NCI-H146 treated with DMSO at 0.1 percent for 48 hours (cell line): ENCODE measurements at regions not wholly inside any gene's neighbourhood (a gene's known extent, or its start where the extent isn't known, plus 50 kb on each side); places are given as distances from the start of the nearest gene placed in this dataset.
"Not testable (repeated sequence)": the region's sequence is repeated elsewhere in the genome, so short reads cannot be mapped to it uniquely, and the experiment has no call there.

Experiments used
- DNase-seq: peaks from one replicate; lab custom pipeline; 2025; ENCODE audit not compliant: unreplicated experiment; lab: John Stamatoyannopoulos, UW

DNA sequence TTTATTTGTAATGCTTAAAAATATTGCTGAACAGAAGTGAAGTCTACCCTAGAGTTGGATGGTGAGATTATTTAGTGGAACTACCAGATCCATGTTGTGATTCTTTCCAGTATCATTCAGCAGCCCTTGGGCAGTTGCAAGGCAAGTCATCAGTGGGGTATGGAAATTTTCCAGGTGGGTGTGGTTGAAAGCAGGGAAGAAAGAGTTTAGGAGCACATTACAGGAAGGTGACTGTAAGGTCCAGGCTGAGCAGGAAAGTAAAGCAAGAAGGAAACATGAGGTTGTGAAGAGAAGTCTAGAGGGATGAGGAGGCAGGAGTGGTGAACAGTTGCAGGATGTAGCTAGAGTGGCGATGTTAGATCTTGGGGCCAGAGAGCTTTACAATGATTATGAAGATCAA is 178.0 kb upstream of the ROPN1B start:
- not testable (repeated sequence) for DNase-seq

DNA sequence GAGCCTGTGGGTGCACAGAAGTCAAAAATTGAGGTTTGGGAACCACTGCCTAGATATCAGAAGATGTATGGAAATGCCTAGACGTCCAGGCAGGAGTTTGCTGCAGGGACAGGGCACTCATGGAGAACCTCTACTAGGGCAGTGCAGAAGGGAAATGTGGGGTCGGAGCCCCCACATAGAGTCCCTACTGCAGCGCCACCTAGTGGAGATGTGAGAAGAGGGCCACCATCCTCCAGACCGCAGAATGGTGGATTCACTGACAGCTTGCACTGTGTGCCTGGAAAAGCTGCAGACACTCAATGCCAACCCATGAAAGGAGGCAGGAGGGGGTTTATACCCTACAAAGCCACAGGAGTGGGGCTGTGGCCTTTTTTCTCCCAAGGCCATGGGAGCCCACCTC is 159.0 kb upstream of the ROPN1B start:
- DNase-seq, result not testable (repeated sequence)

GRCh38 chr3:125822175-125822574 is 146.8 kb upstream of the ROPN1B start:
- DNase-seq, result not testable (repeated sequence)

DNA sequence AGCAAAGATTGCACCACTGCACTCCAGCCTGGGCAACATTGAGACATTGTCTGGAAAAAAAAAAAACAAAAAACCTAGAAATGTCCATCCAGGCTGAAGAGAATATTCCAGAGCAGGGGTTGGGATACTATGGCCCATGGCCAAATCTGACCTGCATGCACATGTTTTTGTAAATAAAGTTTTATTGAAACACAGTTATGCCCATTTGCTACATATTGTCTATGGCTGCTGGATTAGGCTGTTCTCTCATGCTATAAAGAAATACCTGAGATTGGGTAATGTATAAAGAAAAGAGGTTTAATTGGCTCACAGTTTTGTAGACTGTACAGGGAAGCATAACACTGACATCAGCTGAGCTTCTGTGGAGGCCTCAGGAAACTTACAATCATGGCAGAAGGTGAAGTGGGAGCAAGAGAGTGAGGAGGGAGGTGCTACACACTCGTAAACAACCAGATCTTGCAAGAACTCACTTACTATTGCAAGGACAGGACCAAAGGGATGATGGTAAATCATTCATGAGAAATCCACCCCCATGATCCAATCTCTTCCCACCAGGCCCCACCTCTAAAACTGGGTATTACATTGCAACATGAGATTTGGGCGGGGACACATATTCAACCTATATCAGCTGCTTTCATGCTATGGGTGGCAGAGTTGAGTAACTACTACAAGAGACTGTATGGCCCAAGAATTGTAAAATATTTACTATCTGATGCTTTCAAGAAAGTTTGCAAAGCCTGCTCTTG is 137.8 kb upstream of the ROPN1B start:
- not testable (repeated sequence) for DNase-seq

DNA sequence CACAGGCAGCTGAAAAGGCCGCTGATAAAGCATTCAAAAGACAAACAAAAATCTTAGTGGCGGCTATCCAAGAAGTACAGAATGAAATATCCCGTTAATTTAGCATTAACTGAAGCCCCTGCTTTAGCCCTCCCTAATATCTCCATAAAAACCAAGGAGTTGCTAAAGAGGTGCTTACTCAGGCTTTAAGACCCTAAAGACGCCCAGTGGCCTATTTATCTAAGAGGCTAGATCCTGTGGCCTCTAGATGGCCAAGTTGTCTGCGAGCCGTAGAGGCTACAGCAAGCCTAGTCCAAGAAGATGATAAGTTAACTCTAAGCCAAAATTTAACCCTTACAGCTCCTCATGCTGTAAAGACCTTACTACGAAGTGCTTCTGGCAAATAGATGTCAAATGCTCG is 133.4 kb upstream of the ROPN1B start:
- DNase-seq, result not testable (repeated sequence)

DNA sequence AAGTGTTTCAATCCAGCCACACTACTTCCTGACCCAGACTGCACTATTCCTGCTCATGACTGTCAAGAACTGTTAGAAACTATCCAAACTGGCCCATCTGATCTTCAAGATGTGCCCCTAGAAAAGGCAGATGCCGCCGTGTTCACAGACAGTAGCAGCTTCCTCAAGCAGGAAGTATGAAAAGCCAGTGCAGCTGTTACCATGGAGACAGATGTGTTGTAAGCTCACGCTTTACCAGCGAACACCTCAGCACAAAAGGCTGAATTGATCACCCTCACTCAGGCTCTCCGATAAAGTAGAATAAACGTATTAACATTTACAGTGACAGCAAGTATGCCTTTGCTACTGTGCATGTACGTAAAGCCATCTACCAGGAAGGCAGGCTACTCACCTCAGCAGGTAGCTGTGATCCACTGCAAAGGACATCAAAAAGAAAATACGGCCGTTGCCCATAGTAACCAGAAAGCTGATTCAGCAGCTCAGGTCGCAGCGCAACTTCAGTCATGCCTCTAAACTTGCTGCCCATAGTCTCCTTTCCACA is 132.9 kb upstream of the ROPN1B start:
- not testable (repeated sequence) for DNase-seq

DNA sequence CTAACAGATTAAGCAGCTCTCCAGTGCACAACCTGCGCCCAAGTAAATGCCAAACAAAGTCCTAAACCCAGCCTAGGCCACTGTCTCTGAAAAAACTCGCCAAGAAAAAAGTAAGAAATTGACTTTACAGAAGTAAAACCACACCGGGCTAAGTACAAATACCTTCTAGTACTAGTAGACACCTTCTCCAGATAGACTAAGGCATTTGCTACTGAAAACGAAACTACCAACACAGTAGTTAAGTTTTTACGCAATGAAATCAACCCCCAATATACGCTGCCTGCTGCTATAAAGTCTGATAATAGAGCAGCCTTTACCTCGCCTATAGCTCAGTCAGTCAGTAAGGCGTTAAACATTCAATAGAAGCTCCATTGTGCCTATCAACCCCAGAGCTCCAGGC is 132.2 kb upstream of the ROPN1B start:
- not testable (repeated sequence) for DNase-seq

GRCh38 chr3:125838857-125839256 is 130.1 kb upstream of the ROPN1B start:
- DNase-seq, result not testable (repeated sequence)

GRCh38 chr3:125840465-125840864 is 128.5 kb upstream of the ROPN1B start:
- DNase-seq, result not testable (repeated sequence)

DNA sequence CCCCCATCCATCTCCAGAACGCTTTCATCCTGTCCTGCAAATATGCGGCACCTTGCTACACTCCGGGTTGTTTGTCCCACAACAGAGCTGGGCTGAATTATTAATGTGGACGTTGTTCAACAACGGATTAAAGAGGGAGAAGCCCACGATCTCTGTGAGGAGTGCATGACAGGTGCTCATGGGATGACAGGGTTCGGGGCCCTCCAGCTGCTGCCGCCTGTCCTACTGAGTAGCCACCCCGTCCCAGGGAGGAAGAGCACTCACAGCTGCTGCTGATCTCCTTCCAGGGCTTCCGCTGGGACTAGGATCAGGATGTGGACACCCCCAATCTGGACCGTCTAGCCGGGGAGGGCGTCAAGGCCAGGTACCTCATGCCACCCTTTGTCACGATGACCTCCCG is 121.0 kb upstream of the ROPN1B start:
- not testable (repeated sequence) for DNase-seq

- DNase-seq, result not testable (repeated sequence)
Measured at GRCh38 chr3:125855006-125855405, 114.0 kb upstream of the ROPN1B start.

DNA sequence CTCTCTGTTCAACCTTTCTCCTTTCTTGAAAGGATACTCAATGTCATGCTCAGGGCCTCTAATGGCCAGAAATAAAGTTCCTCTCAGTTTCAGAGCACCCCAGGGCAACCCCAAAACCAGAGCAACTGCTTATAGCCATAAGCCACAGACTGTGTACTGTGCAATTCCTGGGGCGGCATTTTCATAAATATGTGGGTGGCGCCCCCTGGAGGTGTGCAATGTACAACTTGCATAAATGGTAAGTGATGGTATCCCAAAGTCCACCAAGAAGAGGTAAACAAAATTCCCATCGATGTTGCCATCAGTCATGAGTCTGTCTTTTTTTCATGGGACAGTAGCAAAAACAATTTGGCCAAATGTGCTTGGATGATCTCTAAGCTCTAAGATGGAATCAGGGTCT is 108.4 kb upstream of the ROPN1B start:
- DNase-seq, result not testable (repeated sequence)

DNA sequence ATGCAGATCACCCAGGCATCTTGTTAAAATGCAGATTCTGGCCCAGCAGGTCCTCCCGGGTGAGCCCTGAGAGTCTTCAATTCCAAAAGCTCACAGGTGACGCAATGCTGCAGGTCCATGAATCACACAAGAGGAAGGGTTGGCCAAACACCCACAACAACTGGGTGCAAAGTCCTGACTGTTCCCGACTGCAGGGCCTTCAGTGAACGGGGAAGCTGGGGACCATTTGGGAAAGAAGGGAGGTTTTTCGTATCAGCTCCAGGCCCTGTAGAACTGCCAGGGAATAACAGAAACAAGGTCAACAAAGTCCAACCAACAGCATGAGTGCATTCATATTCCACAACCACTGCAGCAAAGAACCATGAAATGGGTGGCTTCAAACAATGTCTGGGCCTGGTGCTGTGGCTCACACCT is 106.1 kb upstream of the ROPN1B start:
- DNase-seq, result not testable (repeated sequence)

DNA sequence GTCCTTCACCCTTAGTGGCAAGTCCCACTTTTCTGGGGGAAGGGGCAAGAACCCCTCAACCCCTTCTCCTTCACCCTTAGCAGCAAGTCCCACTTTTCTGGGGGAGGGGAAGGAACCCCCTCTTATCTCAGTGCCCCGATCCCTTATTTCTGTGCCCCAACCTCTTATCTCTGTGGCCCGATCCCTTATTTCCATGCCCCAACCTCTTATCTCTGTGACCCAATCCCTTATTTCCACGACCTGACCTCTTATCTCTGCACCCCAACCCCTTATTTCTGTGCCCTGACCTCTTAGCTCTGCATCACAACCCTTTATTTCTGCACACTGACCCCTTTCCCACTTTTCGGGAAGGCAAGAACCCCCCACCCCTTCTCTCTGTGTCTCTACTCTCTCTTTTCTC is 104.4 kb upstream of the ROPN1B start:
- not testable (repeated sequence) for DNase-seq

DNA sequence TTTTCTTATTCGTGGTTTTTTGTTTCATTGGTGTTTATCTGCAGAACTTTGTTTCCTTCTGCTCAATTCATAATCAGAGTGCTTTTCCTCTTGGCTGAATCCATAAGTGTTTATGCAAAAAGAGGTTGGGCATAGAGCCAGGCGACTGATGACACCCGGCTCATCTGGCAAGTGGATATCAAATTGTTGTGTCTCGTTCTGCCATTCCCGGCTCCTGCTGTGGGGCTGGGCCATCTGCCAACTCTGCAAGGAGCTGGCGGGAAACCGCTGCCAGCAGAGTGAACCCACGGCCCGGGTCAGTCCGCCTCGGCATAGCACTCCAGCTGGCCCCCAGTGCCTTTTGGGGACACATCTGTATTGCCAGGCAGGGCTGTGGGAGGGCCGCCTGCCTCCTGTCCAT is 83.0 kb upstream of the ROPN1B start:
- peak; percentile 31 for DNase-seq

- DNase-seq, result not testable (repeated sequence)
Measured at GRCh38 chr3:125899181-125899580, 69.8 kb upstream of the ROPN1B start.

- DNase-seq, result not testable (repeated sequence)
Measured at GRCh38 chr3:125901473-125901872, 67.5 kb upstream of the ROPN1B start.

- not testable (repeated sequence) for DNase-seq
Measured at GRCh38 chr3:125903780-125904455, 65.1 kb upstream of the ROPN1B start.

DNA sequence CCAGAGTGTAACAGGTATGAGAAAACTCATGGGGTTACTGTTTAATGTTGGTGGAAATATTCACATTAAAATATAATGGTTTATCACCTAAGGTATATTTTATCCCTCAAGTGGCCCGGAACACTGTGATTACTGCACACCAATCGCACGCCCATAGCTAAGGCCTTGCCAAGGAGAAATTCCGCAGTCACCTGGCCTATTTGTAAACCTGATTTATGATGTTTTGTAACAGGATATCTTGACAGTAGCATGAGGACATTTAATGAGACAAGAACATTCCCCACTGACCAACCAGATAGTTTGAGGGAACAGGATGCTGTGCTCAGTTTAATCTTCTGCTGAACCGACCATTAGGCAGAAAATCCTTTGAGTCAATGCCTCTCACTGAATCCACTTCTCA is 61.7 kb upstream of the ROPN1B start:
- not testable (repeated sequence) for DNase-seq

- DNase-seq, result not testable (repeated sequence)
Measured at GRCh38 chr3:125910851-125911250, 58.1 kb upstream of the ROPN1B start.

- not testable (repeated sequence) for DNase-seq
Measured at GRCh38 chr3:125914608-125915436, 54.2 kb upstream of the ROPN1B start.
